GM11168 (cell line): ENCODE measurements at regions not wholly inside any gene's neighbourhood (a gene's known extent, or its start where the extent isn't known, plus 50 kb on each side); places are given as distances from the start of the nearest gene placed in this dataset.
"Not testable (repeated sequence)": the region's sequence is repeated elsewhere in the genome, so short reads cannot be mapped to it uniquely, and the experiment has no call there.

ENCODE experiments used
- in situ Hi-C: fragments of 300-500 bp; cut with MboI; formaldehyde crosslinking; loops from one replicate; pipeline ENCODE4 v1.12.0; 2022; ENCODE audit warnings: low sequenced_read_pairs; ENCODE audit not compliant: unreplicated experiment

DNA sequence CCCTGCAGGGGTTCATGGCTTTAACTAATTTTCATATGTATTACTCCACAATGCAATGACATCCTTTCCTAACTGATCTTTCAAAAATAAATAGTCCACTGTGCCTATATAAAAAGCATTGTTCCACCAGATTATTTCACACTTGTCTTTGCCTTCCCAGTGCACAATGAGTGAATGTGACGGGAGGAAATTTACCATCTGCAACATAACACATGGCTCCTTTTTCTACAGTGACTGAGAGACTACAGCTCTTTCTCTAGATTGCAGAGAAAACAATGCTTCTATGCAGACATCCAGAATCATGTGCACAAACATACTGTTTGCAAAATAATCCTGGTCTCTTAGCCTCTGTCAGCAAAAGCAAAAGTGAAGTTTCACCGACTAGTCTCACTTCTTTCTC lies 483.7 kb upstream of the PIK3R1 start:
- in situ Hi-C loops = no loop called here

DNA sequence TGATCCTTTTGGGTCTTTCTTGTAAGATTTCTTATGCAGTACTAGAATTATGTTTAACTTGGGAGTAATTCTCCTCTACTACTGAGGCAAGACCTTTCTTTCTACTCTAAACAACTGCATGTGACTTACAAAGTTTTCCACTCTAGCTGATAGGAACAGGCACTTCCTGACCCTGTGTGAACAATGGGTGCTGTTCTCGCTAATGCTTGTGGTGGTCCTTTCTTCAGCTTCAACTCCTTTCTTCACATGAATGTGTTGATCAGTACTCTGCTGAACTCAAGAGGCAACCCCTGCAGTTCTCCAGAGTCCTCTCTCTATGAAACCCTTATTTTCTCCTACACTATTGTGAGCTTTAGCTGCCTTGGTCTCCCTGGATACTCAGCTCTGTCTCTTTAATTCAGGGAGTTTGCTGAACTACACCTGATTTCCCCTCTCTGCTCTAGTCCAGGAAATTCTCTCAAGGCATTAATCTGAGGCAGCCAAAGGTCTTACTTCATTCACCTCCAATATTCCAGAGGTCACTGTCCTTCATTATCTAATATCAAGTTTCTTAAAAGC lies 484.6 kb upstream of the PIK3R1 start:
- in situ Hi-C loops = no loop called here

DNA sequence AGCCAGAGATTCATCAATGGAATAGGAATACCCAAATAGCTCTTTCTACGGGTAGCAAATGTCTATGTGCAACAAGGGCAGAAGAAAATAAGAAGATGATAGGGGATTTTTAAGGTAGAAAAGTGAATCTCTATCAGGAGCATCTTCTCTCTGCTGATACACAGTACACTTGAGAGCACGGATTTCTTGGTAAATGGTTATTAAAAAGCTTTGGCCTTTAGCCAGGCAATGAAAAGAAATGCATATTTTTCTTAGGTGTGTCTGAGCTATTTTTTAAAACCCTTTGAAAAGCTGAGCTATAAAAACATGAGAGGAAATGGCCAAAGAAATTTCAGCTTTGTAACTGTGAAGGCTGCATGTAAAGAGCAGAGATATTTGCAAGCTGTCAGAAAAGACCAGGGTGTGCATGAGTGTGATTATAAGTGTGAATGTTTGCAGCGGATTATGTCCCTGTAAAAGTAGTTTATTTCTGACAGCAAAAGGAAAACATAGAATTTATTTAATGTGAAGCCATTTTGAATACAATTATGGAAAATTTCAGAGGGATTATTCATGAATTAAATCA lies 487.1 kb upstream of the PIK3R1 start:
- in situ Hi-C loops = no loop called here

DNA sequence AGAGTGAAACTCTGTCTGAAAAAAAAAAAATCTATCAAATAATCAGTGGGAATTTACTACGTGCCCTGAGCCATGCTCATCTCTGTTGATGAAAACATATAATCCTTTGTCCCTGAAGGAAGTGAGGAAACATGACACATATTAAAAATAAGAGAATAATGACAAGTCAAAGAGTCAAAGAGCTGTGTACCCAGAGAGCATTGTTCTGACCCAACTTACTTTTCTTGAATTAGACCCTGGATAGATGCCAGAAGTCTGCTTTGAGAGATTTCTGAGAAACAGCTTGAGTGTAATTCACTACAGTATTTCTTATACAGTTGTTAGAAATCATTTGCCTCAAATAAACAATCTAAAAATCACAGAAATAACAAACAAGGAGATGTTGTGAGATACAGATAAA lies 490.0 kb upstream of the PIK3R1 start:
- in situ Hi-C loops = no loop called here

- in situ Hi-C loops = no loop called here
Observed at GRCh38 chr5:67724412-67725135, 491.0 kb upstream of the PIK3R1 start.

DNA sequence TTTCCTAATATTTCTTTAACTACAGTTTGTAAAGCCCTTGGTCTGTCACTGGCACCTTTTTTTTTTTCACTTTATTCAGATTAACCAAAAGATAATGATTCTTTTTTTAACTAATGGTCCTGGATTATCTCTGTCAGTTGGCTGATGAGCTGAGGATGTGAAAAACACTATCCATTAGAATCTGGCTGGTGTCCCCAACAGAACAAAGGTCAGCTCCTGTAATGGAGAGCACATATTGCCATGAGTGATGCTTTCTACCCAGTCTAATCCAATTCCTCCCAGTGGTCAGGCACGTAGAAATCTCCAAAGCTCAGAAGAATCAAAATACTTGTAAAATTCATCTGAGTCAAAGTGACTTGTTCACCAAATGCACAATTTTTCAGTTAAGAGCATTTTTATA lies 491.7 kb upstream of the PIK3R1 start:
- in situ Hi-C loops = no loop called here

GRCh38 chr5:67722582-67722981 lies 493.0 kb upstream of the PIK3R1 start:
- in situ Hi-C loops = not testable (repeated sequence)

- in situ Hi-C loops = no loop called here
Observed at GRCh38 chr5:67720162-67720772, 495.3 kb upstream of the PIK3R1 start.

GRCh38 chr5:67702008-67702407 lies 505.4 kb upstream of the CD180 start:
- in situ Hi-C loops = no loop called here

DNA sequence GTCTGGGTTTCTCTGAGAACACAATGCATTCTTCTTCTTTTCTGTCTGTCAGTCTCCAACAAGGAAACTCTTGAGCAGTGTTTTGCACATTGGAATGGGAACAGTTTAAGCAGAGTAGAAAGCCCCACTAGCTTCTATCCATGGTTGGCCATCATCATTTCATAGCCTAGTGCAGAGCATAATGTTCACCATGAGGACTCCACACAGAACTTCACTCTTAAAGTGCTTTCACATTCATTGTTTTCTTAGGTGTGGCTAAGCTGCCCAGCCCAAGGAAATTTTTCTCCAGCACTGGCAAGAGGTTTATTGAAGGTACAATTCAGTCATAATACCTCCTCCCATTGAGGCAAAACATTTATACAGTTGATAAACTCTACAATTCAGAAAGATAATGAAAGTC lies 503.0 kb upstream of the CD180 start:
- in situ Hi-C loops = no loop called here

GRCh38 chr5:67696446-67696845 lies 499.8 kb upstream of the CD180 start:
- in situ Hi-C loops = no loop called here

- in situ Hi-C loops = no loop called here
Observed at GRCh38 chr5:67695369-67695768, 498.8 kb upstream of the CD180 start.

DNA sequence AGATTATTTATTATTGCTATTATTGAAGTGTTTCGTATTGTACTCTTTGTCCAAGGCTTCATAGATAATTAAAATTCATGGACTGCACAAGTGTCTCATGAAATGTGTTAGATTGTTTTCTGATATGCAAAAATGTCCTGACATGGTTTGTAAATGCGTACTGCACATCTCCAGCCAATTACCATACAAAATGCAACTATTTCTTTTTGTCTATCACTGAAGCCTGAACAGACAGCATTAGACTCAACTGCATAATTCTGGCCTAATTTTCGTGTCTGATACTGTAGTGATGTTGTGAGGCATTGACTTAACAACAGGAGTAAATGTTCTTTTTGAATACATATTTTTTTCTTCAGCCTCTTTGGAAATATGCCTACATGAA lies 498.2 kb upstream of the CD180 start:
- in situ Hi-C loops = no loop called here

GRCh38 chr5:67693956-67694809 lies 497.6 kb upstream of the CD180 start:
- in situ Hi-C loops = no loop called here

- in situ Hi-C loops = no loop called here
Observed at GRCh38 chr5:67686746-67687145, 490.1 kb upstream of the CD180 start.

- in situ Hi-C loops = no loop called here
Observed at GRCh38 chr5:67681703-67682102, 485.1 kb upstream of the CD180 start.

GRCh38 chr5:67680099-67680498 lies 483.5 kb upstream of the CD180 start:
- in situ Hi-C loops = no loop called here

GRCh38 chr5:67679184-67679841 lies 482.7 kb upstream of the CD180 start:
- in situ Hi-C loops = no loop called here

DNA sequence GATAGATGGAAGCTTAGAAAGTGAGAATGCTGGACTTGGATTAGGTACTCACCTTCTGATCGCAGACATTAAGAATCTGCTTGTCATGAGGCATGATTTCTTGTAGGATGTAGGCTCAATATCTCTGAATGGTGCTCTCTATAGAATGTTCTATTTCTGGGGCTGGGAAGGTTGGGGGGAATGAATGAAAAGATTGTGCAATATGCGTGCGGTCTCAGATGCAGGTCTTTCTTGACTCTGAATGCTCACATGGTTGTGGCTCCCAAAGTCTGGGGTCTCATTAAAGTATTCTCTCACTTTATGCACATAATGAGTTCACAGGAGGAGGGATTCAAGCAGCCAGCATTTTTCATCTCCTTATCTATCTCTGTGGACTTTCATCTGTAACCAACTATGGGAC lies 482.0 kb upstream of the CD180 start:
- in situ Hi-C loops = no loop called here

DNA sequence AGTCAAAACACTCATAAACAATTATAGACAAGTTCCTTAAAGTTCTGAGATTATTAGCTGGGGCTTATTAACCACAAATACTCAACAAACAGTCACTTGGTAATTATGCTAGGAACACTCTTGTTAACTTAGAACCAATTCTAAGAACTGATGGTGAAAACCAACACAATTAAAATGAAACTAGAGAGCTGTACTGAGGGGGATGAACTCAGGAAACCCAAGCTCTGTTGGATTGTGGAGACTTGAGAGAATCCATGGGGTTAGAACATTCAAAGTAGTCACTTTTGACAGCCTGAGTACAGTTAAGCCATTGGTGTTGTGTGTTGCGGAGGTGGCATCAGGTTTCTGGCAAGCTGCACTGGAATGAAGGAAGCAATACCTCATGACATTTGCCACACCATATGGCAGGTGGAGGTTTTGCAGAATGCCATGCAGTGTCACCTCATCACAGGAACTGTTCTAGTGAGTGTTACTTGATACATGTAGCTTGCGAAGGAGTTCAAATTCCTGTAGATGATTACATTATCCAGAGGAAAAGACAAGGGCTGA lies 480.9 kb upstream of the CD180 start:
- in situ Hi-C loops = no loop called here
